GM12878 (cell line): ENCODE measurements at regions not wholly inside any gene's neighbourhood (a gene's known extent, or its start where the extent isn't known, plus 50 kb on each side); places are given as distances from the start of the nearest gene placed in this dataset.

ENCODE experiments used
- ATF2 ChIP-seq: IDR thresholded peaks from 2 replicates; pipeline ENCODE4 v1.6.1; 2012; ENCODE audit warnings: low read length, inconsistent platforms
- BRCA1 ChIP-seq: IDR thresholded peaks from 2 replicates; pipeline ENCODE4 v1.6.1; 2011; ENCODE audit warnings: low read depth, low read length, improper control_type of control experiment
- E4F1 ChIP-seq: fragments of 450-650 bp; IDR thresholded peaks from 2 replicates; pipeline ENCODE4 v1.6.1; 2018; ENCODE audit warnings: borderline replicate concordance, mild to moderate bottlenecking; ENCODE audit not compliant: partially characterized antibody
- ESRRA ChIP-seq: IDR thresholded peaks from 2 replicates; pipeline ENCODE4 v1.6.1; 2012; ENCODE audit warnings: mild to moderate bottlenecking, low read length, improper control_type of control experiment
- GATAD2B ChIP-seq: fragments of 450-650 bp; conservative IDR thresholded peaks from 2 replicates; pipeline ENCODE4 v1.6.1; 2017; ENCODE audit warnings: low read depth, mild to moderate bottlenecking, moderate library complexity
- IRF4 ChIP-seq: IDR thresholded peaks from 2 replicates; pipeline ENCODE4 v1.6.1; 2011; ENCODE audit warnings: low read depth, low read length
- MTA2 ChIP-seq: fragments of 450-650 bp; IDR thresholded peaks from 2 replicates; pipeline ENCODE4 v1.6.1; 2016; ENCODE audit warnings: low read depth, mild to moderate bottlenecking, moderate library complexity
- NR2C1 ChIP-seq: fragments of 450-650 bp; IDR thresholded peaks from 2 replicates; pipeline ENCODE4 v1.6.1; 2017; ENCODE audit warnings: antibody characterized with exemption, mild to moderate bottlenecking, moderate library complexity
- POLR2A ChIP-seq: IDR thresholded peaks from 2 replicates; pipeline ENCODE4 v1.6.1; 2011; ENCODE audit warnings: low read depth, mild to moderate bottlenecking, low read length
- SMAD5 ChIP-seq: IDR thresholded peaks from 2 replicates; pipeline ENCODE4 v1.6.1; 2016; ENCODE audit warnings: antibody characterized with exemption, low read depth
- SREBF1 ChIP-seq: IDR thresholded peaks from 2 replicates; pipeline ENCODE4 v1.6.1; 2012; ENCODE audit warnings: mild to moderate bottlenecking, low read length
- SREBF2 ChIP-seq: IDR thresholded peaks from 2 replicates; pipeline ENCODE4 v1.6.1; 2012; ENCODE audit warnings: mild to moderate bottlenecking, low read length
- STAT1 ChIP-seq: fragments of 450-650 bp; conservative IDR thresholded peaks from 2 replicates; pipeline ENCODE4 v1.6.1; 2014; ENCODE audit warnings: antibody characterized with exemption, mild to moderate bottlenecking
- TAF1 ChIP-seq: IDR thresholded peaks from 2 replicates; pipeline ENCODE4 v1.6.1; 2011; ENCODE audit warnings: mild to moderate bottlenecking, low read depth, low read length, borderline replicate concordance
- WRNIP1 ChIP-seq: IDR thresholded peaks from 2 replicates; pipeline ENCODE4 v1.6.1; 2011; ENCODE audit warnings: low read depth, low read length, improper control_type of control experiment, borderline replicate concordance
- ZNF207 ChIP-seq: fragments of 450-650 bp; IDR thresholded peaks from 2 replicates; pipeline ENCODE4 v1.6.1; 2014; ENCODE audit warnings: antibody characterized with exemption, mild to moderate bottlenecking, borderline replicate concordance
- TF ChIP-seq, protein P1 (sequence below): fragments of 450-650 bp; formaldehyde crosslinking; IDR thresholded peaks from 2 replicates; pipeline ENCODE4 v1.5.0; 2022; ENCODE audit warnings: mild to moderate bottlenecking, missing genetic modification characterization
- TF ChIP-seq, protein P2 (sequence below): IDR thresholded peaks from 2 replicates; pipeline ENCODE4 v1.6.1; 2012; ENCODE audit warnings: low read depth, low read length, improper control_type of control experiment
- TF ChIP-seq, protein P3 (sequence below), 3 experiments: IDR thresholded peaks in 2 of 3; conservative IDR thresholded peaks in 1 of 3; 2 replicates each; pipeline ENCODE4 v1.5.1; 2011; ENCODE audit warnings: low read depth in 3 of 3, low read length in 3 of 3, mild to moderate bottlenecking in 3 of 3, control low read depth in 2 of 3, moderate library complexity in 2 of 3, inconsistent platforms in 1 of 3, mixed read lengths in 1 of 3; ENCODE audit not compliant: control insufficient read depth in 2 of 3, insufficient read depth in 1 of 3; ENCODE audit errors: extremely low read depth in 1 of 3

DNA sequence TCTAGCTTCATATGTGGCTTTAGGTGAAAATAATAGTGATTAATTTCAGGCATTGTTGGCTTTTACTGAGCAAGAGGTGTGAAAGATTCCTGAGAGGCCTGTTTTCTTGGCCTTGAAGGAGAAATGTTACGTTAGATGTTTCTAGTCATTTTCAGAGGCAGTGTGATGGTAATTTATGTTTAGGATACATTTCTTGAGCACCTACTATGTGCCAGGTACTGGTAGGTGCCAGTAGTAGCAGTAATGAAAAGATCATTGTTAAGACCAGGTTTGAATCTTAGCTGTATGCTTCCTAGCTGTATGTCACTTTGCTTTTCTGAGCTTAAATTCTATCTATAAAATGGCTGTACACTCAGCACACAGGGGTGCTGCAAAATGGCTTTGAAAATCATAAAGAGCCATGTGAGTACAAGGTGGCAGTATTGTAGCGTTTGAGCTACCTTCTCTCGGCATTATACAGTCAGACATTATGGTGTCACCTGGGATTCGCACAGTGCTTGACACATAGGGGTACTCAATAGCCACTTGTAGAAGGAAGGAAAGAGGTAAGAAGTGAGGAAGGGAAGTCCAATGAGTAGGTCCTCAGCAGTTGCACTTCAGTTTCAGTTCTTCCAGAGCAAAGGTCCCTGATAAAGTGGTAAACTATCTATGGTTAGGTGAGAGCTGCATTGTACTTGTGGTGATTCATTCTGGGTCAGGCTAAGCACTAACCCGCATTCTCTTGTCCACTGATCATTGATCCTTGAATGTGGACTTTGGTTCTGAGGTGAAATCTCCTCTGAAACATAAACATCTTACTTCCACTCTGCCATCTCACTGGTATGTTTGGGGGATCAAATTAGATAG lies 166.5 kb upstream of the NR3C1 start (continued):
- TF ChIP-seq, protein P1, sequence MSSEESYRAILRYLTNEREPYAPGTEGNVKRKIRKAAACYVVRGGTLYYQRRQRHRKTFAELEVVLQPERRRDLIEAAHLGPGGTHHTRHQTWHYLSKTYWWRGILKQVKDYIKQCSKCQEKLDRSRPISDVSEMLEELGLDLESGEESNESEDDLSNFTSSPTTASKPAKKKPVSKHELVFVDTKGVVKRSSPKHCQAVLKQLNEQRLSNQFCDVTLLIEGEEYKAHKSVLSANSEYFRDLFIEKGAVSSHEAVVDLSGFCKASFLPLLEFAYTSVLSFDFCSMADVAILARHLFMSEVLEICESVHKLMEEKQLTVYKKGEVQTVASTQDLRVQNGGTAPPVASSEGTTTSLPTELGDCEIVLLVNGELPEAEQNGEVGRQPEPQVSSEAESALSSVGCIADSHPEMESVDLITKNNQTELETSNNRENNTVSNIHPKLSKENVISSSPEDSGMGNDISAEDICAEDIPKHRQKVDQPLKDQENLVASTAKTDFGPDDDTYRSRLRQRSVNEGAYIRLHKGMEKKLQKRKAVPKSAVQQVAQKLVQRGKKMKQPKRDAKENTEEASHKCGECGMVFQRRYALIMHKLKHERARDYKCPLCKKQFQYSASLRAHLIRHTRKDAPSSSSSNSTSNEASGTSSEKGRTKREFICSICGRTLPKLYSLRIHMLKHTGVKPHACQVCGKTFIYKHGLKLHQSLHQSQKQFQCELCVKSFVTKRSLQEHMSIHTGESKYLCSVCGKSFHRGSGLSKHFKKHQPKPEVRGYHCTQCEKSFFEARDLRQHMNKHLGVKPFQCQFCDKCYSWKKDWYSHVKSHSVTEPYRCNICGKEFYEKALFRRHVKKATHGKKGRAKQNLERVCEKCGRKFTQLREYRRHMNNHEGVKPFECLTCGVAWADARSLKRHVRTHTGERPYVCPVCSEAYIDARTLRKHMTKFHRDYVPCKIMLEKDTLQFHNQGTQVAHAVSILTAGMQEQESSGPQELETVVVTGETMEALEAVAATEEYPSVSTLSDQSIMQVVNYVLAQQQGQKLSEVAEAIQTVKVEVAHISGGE (CRISPR knock-in tag), result no peak
- TF ChIP-seq SMAD5, result no peak
- TF ChIP-seq ZNF207, result no peak
- no peak for TF ChIP-seq E4F1
- TF ChIP-seq, protein P2, sequence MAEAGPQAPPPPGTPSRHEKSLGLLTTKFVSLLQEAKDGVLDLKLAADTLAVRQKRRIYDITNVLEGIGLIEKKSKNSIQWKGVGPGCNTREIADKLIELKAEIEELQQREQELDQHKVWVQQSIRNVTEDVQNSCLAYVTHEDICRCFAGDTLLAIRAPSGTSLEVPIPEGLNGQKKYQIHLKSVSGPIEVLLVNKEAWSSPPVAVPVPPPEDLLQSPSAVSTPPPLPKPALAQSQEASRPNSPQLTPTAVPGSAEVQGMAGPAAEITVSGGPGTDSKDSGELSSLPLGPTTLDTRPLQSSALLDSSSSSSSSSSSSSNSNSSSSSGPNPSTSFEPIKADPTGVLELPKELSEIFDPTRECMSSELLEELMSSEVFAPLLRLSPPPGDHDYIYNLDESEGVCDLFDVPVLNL, result no peak
- no peak for TF ChIP-seq STAT1
- no peak for TF ChIP-seq SREBF2
- TF ChIP-seq BRCA1, result no peak
- no peak for TF ChIP-seq IRF4
- no peak for TF ChIP-seq TAF1
- TF ChIP-seq WRNIP1, result no peak
- peak; percentile 53; the same call in 1 of the 2 replicates for TF ChIP-seq MTA2
- 0 out of 2 replicates have a peak, but pooled peaks have one; percentile 35 for TF ChIP-seq GATAD2B
- no peak for TF ChIP-seq POLR2A
- TF ChIP-seq, protein P3, sequence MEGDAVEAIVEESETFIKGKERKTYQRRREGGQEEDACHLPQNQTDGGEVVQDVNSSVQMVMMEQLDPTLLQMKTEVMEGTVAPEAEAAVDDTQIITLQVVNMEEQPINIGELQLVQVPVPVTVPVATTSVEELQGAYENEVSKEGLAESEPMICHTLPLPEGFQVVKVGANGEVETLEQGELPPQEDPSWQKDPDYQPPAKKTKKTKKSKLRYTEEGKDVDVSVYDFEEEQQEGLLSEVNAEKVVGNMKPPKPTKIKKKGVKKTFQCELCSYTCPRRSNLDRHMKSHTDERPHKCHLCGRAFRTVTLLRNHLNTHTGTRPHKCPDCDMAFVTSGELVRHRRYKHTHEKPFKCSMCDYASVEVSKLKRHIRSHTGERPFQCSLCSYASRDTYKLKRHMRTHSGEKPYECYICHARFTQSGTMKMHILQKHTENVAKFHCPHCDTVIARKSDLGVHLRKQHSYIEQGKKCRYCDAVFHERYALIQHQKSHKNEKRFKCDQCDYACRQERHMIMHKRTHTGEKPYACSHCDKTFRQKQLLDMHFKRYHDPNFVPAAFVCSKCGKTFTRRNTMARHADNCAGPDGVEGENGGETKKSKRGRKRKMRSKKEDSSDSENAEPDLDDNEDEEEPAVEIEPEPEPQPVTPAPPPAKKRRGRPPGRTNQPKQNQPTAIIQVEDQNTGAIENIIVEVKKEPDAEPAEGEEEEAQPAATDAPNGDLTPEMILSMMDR (IDR thresholded peaks at IDR 0.05 in 2 of 3, conservative IDR thresholded peaks at IDR 0.05 in 1 of 3; ENCODE audit: control insufficient read depth in 2 of 3, extremely low read depth in 1 of 3, insufficient read depth in 1 of 3, low read depth in 3 of 3, low read length in 3 of 3), result no peak
- TF ChIP-seq ESRRA, result no peak
- no peak for TF ChIP-seq SREBF1
- TF ChIP-seq NR2C1, result 0 out of 2 replicates have a peak, but pooled peaks have one; percentile 19
- TF ChIP-seq ATF2, result no peak
